ENCODE measurements at regions not wholly inside any gene's neighbourhood (a gene's known extent, or its start where the extent isn't known, plus 50 kb on each side); places are given as distances from the start of the nearest gene placed in this dataset.

- H3K36me3 Mint-ChIP-seq (ENCODE audit: low read depth): no peaks in the 10 kb centered on the region
- no peaks in the 10 kb centered on the region for H3K4me1 Mint-ChIP-seq (ENCODE audit: low read depth)
- no peak for TF ChIP-seq CTCF (IDR thresholded peaks at IDR 0.05)
- no peak overlapping the region for H3K4me3 Mint-ChIP-seq (ENCODE audit: unreplicated experiment)
- no peak overlapping the region for H3K27ac Mint-ChIP-seq (ENCODE audit: unreplicated experiment)
- DNase-seq (ENCODE audit: low spot score): no peak
- H3K9me3 Mint-ChIP-seq (ENCODE audit: low read depth): peaks cover 6% of the 10 kb centered on the region
- peaks cover 4% of the 10 kb centered on the region for H3K27me3 Mint-ChIP-seq (ENCODE audit: low read depth)
These were observed 414.1 kb downstream of the KCNH5 start for GRCh38 chr14:62631176-62631575.

GRCh38 chr14:62632771-62633170 lies 412.5 kb downstream of the KCNH5 start:
- Mint-ChIP-seq H3K36me3 (ENCODE audit: low read depth) (no peaks in the 10 kb centered on the region), H3K4me3 (ENCODE audit: unreplicated experiment) (no peak overlapping the region), H3K27me3 (ENCODE audit: low read depth) (peaks cover 4% of the 10 kb centered on the region), H3K9me3 (ENCODE audit: low read depth) (peaks cover 2% of the 10 kb centered on the region), H3K4me1 (ENCODE audit: low read depth) (no peaks in the 10 kb centered on the region), H3K27ac (ENCODE audit: unreplicated experiment) (no peak overlapping the region)
- TF ChIP-seq CTCF (IDR thresholded peaks at IDR 0.05): no peak
- DNase-seq (ENCODE audit: low spot score): no peak

DNA sequence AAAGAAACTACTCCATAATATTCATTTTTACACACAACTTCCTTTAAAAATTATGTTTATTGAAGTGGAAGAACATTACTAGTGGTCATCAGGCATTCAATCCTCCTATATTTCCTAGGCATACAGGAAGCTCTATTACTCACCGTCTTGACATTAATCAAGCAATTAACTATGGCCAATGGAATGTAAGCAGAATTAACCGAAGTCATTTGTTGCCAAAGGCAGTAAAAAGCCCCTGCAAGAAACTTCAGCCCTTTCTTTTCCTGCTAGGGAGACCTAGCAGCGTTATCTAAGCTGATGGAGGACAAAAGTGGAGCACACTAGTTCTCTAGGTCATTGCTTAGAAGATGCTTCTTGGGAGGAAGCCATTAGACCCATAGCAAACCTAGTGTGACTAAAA lies 399.6 kb downstream of the KCNH5 start:
- Mint-ChIP-seq H3K4me1 (ENCODE audit: low read depth) (no peaks in the 10 kb centered on the region), H3K27me3 (ENCODE audit: low read depth) (peaks cover 4% of the 10 kb centered on the region), H3K36me3 (ENCODE audit: low read depth) (no peaks in the 10 kb centered on the region), H3K4me3 (ENCODE audit: unreplicated experiment) (no peak overlapping the region), H3K27ac (ENCODE audit: unreplicated experiment) (no peak overlapping the region), H3K9me3 (ENCODE audit: low read depth) (no peaks in the 10 kb centered on the region)
- TF ChIP-seq CTCF (IDR thresholded peaks at IDR 0.05): no peak
- DNase-seq (ENCODE audit: low spot score): no peak

All from chondrocyte (in vitro differentiated cells).